Esophagus squamous epithelium (tissue), 5 donors: ENCODE measurements at regions not wholly inside any gene's neighbourhood (a gene's known extent, or its start where the extent isn't known, plus 50 kb on each side); places are given as distances from the start of the nearest gene placed in this dataset.

ENCODE experiments used
- DNase-seq: peaks from one replicate; lab custom pipeline; 2025; lab: John Stamatoyannopoulos, UW
- H3K27ac ChIP-seq, 4 donors: fragments of 200-600 bp; sonication (generic); one replicate each; pipeline ENCODE4 v1.5.1; 2016 to 2019; ENCODE audit warnings: mild to moderate bottlenecking in 1 of 4
- H3K27me3 ChIP-seq, 4 donors: fragments of 200-600 bp; sonication (generic); 1 replicate in 3 of 4; 2 replicates in 1 of 4; pipeline versions ENCODE4 v1.5.1 to v1.6.0; 2017 to 2021; ENCODE audit warnings: antibody characterized with exemption in 1 of 4
- H3K36me3 ChIP-seq, 3 donors: fragments of 200-600 bp; sonication (generic); one replicate each; pipeline ENCODE4 v1.5.1; 2016 to 2019
- H3K4me1 ChIP-seq, 3 donors: fragments of 200-600 bp; sonication (generic); one replicate each; pipeline ENCODE4 v1.5.1; 2017 to 2019
- H3K4me3 ChIP-seq, 4 donors: fragments of 200-600 bp; sonication (generic); 1 replicate in 3 of 4; 2 replicates in 1 of 4; pipeline ENCODE4 v1.5.1; 2016 to 2019; ENCODE audit warnings: mild to moderate bottlenecking in 2 of 4, moderate library complexity in 1 of 4
- H3K9me3 ChIP-seq, 3 donors: fragments of 200-600 bp; sonication (generic); one replicate each; pipeline ENCODE4 v1.5.1; 2016 to 2019
- POLR2A ChIP-seq, 4 donors: fragments of 450-650 bp; IDR thresholded peaks; one replicate each; pipeline ENCODE4 v1.6.1; 2017; ENCODE audit warnings: antibody characterized with exemption in 4 of 4, mild to moderate bottlenecking in 4 of 4, moderate library complexity in 3 of 4
- WGBS, 2 donors: methylation state at CpG; one replicate each; pipeline ENCODE4 v1.1.5; 2018; 5-methylcytosine and 5-hydroxymethylcytosine counted together
- intact Hi-C: fragments of 100-400 bp; cut with DNase I; formaldehyde crosslinking; loops from one replicate; pipeline ENCODE4 v1.15.0; 2022
- TF ChIP-seq, protein P1 (sequence below), 6 experiments: fragments of 450-650 bp in 4 of 6; fragments of 200-600 bp in 2 of 6; sonication (generic) in 2 of 6; IDR thresholded peaks; one replicate each; pipeline ENCODE4 v1.5.1; 2016 to 2019; ENCODE audit warnings: antibody characterized with exemption in 6 of 6, mild to moderate bottlenecking in 4 of 6, moderate library complexity in 4 of 6
- donor health status: DM: yes; HTN: yes; CAD: no.

- H3K4me3 ChIP-seq = no peak overlapping the region
- WGBS, 2 donors = 31 to 54% methylated on average over 1 of the region's 1 CpG
- no peak overlapping the region for H3K27ac ChIP-seq
- no peaks in the 10 kb centered on the region for H3K27me3 ChIP-seq
- DNase-seq = no peak
- TF ChIP-seq, protein P1, sequence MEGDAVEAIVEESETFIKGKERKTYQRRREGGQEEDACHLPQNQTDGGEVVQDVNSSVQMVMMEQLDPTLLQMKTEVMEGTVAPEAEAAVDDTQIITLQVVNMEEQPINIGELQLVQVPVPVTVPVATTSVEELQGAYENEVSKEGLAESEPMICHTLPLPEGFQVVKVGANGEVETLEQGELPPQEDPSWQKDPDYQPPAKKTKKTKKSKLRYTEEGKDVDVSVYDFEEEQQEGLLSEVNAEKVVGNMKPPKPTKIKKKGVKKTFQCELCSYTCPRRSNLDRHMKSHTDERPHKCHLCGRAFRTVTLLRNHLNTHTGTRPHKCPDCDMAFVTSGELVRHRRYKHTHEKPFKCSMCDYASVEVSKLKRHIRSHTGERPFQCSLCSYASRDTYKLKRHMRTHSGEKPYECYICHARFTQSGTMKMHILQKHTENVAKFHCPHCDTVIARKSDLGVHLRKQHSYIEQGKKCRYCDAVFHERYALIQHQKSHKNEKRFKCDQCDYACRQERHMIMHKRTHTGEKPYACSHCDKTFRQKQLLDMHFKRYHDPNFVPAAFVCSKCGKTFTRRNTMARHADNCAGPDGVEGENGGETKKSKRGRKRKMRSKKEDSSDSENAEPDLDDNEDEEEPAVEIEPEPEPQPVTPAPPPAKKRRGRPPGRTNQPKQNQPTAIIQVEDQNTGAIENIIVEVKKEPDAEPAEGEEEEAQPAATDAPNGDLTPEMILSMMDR (IDR thresholded peaks at IDR 0.05) = no peak
- TF ChIP-seq POLR2A (IDR thresholded peaks at IDR 0.05) = no peak
- peaks cover 0 to 2% (median 0%) of the 10 kb centered on the region in 3 donors for H3K9me3 ChIP-seq
- intact Hi-C loops = no loop called here
- no peaks in the 10 kb centered on the region for H3K36me3 ChIP-seq
- no peaks in the 10 kb centered on the region for H3K4me1 ChIP-seq
Observed at GRCh38 chr3:84504761-84505160, 454.0 kb upstream of the CADM2 start.

DNA sequence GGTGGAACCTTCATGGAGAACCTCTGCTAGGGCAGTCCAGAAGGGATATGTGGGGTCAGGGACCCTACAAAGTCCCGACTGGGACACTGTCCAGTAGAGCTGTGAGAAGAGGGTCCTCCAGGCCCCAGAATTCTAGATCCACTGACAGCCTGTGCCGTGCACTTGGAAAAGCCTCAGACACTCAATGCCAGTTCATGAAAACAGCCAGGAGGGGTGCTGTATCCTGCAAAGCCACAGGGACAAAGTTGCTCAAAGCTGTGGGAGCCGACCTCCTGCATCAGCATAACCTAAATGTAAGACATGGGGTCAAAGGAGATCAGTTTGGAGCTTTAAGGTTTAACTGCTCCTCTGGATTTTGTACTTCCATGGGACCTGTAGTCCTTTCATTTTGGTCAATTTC lies 448.8 kb upstream of the CADM2 start:
- Histone ChIP-seq H3K27me3 (no peaks in the 10 kb centered on the region), H3K27ac (no peak overlapping the region), H3K9me3 (peaks cover 0 to 5% (median 0%) of the 10 kb centered on the region in 3 donors), H3K4me3 (no peak overlapping the region), H3K36me3 (no peaks in the 10 kb centered on the region), H3K4me1 (no peaks in the 10 kb centered on the region)
- WGBS, 2 donors = 55 to 75% methylated on average over 2 to 3 of the region's 3 CpGs
- no peak for DNase-seq
- TF ChIP-seq, protein P1 (IDR thresholded peaks at IDR 0.05) = no peak
- no peak for TF ChIP-seq POLR2A (IDR thresholded peaks at IDR 0.05)
- intact Hi-C loops = no loop called here

- DNase-seq = no peak
- Histone ChIP-seq H3K36me3 (no peaks in the 10 kb centered on the region), H3K27ac (no peak overlapping the region), H3K27me3 (no peaks in the 10 kb centered on the region), H3K4me3 (no peak overlapping the region), H3K4me1 (no peaks in the 10 kb centered on the region), H3K9me3 (peaks cover 0 to 9% (median 0%) of the 10 kb centered on the region in 3 donors)
- no peak for TF ChIP-seq POLR2A (IDR thresholded peaks at IDR 0.05)
- TF ChIP-seq, protein P1 (IDR thresholded peaks at IDR 0.05) = no peak
- WGBS, 2 donors = 79 to 97% methylated on average over 4 to 6 of the region's 6 CpGs
- intact Hi-C loops = no loop called here
Observed at GRCh38 chr3:84522893-84523292, 435.9 kb upstream of the CADM2 start.

- H3K36me3 ChIP-seq = no peaks in the 10 kb centered on the region
- H3K27me3 ChIP-seq = no peaks in the 10 kb centered on the region
- TF ChIP-seq POLR2A (IDR thresholded peaks at IDR 0.05) = no peak
- TF ChIP-seq, protein P1 (IDR thresholded peaks at IDR 0.05) = no peak
- intact Hi-C loops = no loop called here
- no peak for DNase-seq
- H3K4me3 ChIP-seq = no peak overlapping the region
- 61 to 64% methylated on average over 3 of the region's 3 CpGs for WGBS, 2 donors
- H3K27ac ChIP-seq = no peak overlapping the region
- peaks cover 0 to 17% (median 6%) of the 10 kb centered on the region in 3 donors for H3K9me3 ChIP-seq
- no peaks in the 10 kb centered on the region for H3K4me1 ChIP-seq
Observed at GRCh38 chr3:84536916-84537315, 421.9 kb upstream of the CADM2 start.

- DNase-seq = no peak
- Histone ChIP-seq H3K27me3 (no peaks in the 10 kb centered on the region), H3K9me3 (peaks cover 0 to 17% (median 6%) of the 10 kb centered on the region in 3 donors), H3K4me3 (no peak overlapping the region), H3K4me1 (no peaks in the 10 kb centered on the region), H3K36me3 (no peaks in the 10 kb centered on the region), H3K27ac (no peak overlapping the region)
- TF ChIP-seq, protein P1 (IDR thresholded peaks at IDR 0.05) = no peak
- TF ChIP-seq POLR2A (IDR thresholded peaks at IDR 0.05) = no peak
- intact Hi-C loops = no loop called here
Observed at GRCh38 chr3:84538597-84538996, 420.2 kb upstream of the CADM2 start.
